ENCODE measurements at regions not wholly inside any gene's neighbourhood (a gene's known extent, or its start where the extent isn't known, plus 50 kb on each side); places are given as distances from the start of the nearest gene placed in this dataset.

GRCh38 chr12:20985399-20985798, 145.6 kb upstream of the SLCO1B1 start:
- TF ChIP-seq, protein P1, sequence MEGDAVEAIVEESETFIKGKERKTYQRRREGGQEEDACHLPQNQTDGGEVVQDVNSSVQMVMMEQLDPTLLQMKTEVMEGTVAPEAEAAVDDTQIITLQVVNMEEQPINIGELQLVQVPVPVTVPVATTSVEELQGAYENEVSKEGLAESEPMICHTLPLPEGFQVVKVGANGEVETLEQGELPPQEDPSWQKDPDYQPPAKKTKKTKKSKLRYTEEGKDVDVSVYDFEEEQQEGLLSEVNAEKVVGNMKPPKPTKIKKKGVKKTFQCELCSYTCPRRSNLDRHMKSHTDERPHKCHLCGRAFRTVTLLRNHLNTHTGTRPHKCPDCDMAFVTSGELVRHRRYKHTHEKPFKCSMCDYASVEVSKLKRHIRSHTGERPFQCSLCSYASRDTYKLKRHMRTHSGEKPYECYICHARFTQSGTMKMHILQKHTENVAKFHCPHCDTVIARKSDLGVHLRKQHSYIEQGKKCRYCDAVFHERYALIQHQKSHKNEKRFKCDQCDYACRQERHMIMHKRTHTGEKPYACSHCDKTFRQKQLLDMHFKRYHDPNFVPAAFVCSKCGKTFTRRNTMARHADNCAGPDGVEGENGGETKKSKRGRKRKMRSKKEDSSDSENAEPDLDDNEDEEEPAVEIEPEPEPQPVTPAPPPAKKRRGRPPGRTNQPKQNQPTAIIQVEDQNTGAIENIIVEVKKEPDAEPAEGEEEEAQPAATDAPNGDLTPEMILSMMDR (IDR thresholded peaks at IDR 0.05 in 8 of 11, conservative IDR thresholded peaks at IDR 0.05 in 3 of 11) = no peak
- TF ChIP-seq POLR2A (IDR thresholded peaks at IDR 0.05) (no peak), POLR2AphosphoS5 (IDR thresholded peaks at IDR 0.05) (no peak)

All from spleen (tissue), 7 donors.